Panc1 (cell line): ENCODE measurements at regions not wholly inside any gene's neighbourhood (a gene's known extent, or its start where the extent isn't known, plus 50 kb on each side); places are given as distances from the start of the nearest gene placed in this dataset.
"Not testable (repeated sequence)": the region's sequence is repeated elsewhere in the genome, so short reads cannot be mapped to it uniquely, and the experiment has no call there.

ENCODE experiments used
- ATAC-seq: fragments of 200-7000 bp; cut with Tn5 transposase; 2 replicates; pipeline ENCODE4 v1.9.1; 2020; ENCODE audit warnings: mild to moderate bottlenecking, moderate library complexity
- BruUV-seq: library from RNA; stranded (reverse); fragments of 400-500 nt; replicated peaks from 2 replicates; lab custom pipeline; 2021; lab: Mats Ljungman, UMichigan
- CTCF ChIA-PET: fragments of 300-600 bp; sonication (Branson Sonifier 250); formaldehyde crosslinking; loops from one replicate; lab custom pipeline; 2022; ENCODE audit warnings: antibody characterized with exemption; lab: Charles Lee
- POLR2A ChIA-PET: fragments of 300-600 bp; sonication (Branson Sonifier 250); formaldehyde crosslinking; loops from one replicate; lab custom pipeline; 2022; ENCODE audit warnings: antibody characterized with exemption; lab: Charles Lee
- DNase-seq: peaks from one replicate; pipeline ENCODE4 v3.0.0-alpha.2; 2010; ENCODE audit warnings: low read depth, low spot score
- H3K27ac ChIP-seq: 2 replicates; pipeline ENCODE4 v1.5.1; 2011; ENCODE audit warnings: mild to moderate bottlenecking, low read length, inconsistent platforms
- H3K27me3 ChIP-seq: fragments of 200-500 bp; sonication (Bioruptor generic); 2 replicates; pipeline ENCODE4 v1.6.0; 2014; ENCODE audit warnings: low read length, inconsistent platforms; ENCODE audit not compliant: control insufficient read depth, insufficient read depth
- H3K36me3 ChIP-seq: fragments of 200-500 bp; sonication (Bioruptor generic); 2 replicates; pipeline ENCODE4 v1.5.1; 2014; ENCODE audit warnings: inconsistent platforms, mild to moderate bottlenecking, low read length, moderate library complexity; ENCODE audit not compliant: control insufficient read depth, insufficient read depth
- H3K4me1 ChIP-seq: 2 replicates; pipeline ENCODE4 v1.5.1; 2011; ENCODE audit warnings: inconsistent platforms, mild to moderate bottlenecking, low read length, moderate library complexity; ENCODE audit not compliant: control insufficient read depth, insufficient read depth
- H3K4me3 ChIP-seq, 2 experiments: 2 replicates each; pipeline ENCODE4 v1.5.1; 2011 to 2012; ENCODE audit warnings: low read depth in 2 of 2, low read length in 2 of 2, mild to moderate bottlenecking in 2 of 2, inconsistent platforms in 1 of 2, moderate library complexity in 1 of 2
- H3K9me3 ChIP-seq: fragments of 200-500 bp; sonication (Bioruptor generic); 2 replicates; pipeline ENCODE4 v1.5.1; 2014; ENCODE audit warnings: low read depth, mild to moderate bottlenecking, inconsistent platforms, low read length, moderate library complexity; ENCODE audit not compliant: control insufficient read depth, insufficient read depth
- CTCF ChIP-seq: fragments of 450-650 bp; IDR thresholded peaks from 2 replicates; pipeline ENCODE4 v1.5.1; 2017; ENCODE audit warnings: mild to moderate bottlenecking
- POLR2AphosphoS5 ChIP-seq: IDR thresholded peaks from 2 replicates; pipeline ENCODE4 v1.6.1; 2012; ENCODE audit warnings: mild to moderate bottlenecking, low read depth, low read length, moderate library complexity
- REST ChIP-seq, 2 experiments: IDR thresholded peaks; 2 replicates each; pipeline ENCODE4 v1.6.1; 2011 to 2012; ENCODE audit warnings: low read depth in 2 of 2, control low read depth in 1 of 2, low read length in 1 of 2, mild to moderate bottlenecking in 1 of 2, moderate library complexity in 1 of 2; ENCODE audit not compliant: insufficient read depth in 1 of 2
- SIN3A ChIP-seq: IDR thresholded peaks from 2 replicates; pipeline ENCODE4 v1.6.1; 2012; ENCODE audit warnings: low read depth, mild to moderate bottlenecking, low read length, moderate library complexity, borderline replicate concordance; ENCODE audit not compliant: insufficient read depth
- TCF7L2 ChIP-seq: IDR thresholded peaks from 2 replicates; pipeline ENCODE4 v1.6.1; 2011; ENCODE audit warnings: mild to moderate bottlenecking, low read depth, low read length, inconsistent platforms
- in situ Hi-C: cut with HindIII; loops from 2 replicates; pipeline ENCODE4 v1.10.0; 2016; ENCODE audit warnings: low sequenced_read_pairs, low pct_unique_long_range_greater_than_20kb
- intact Hi-C: fragments of 100-400 bp; cut with micrococcal nuclease; formaldehyde crosslinking; loops from one replicate; pipeline ENCODE4 v1.10.0; 2022; ENCODE audit not compliant: unreplicated experiment

- ChIA-PET POLR2A (no interaction called here), CTCF (no interaction called here)
- DNase-seq (no peak), ATAC-seq (no peak)
- Histone ChIP-seq H3K4me3 (no peak overlapping the region), H3K9me3 (no peaks in the 10 kb centered on the region), H3K36me3 (no peaks in the 10 kb centered on the region), H3K27ac (no peak overlapping the region), H3K27me3 (no peaks in the 10 kb centered on the region), H3K4me1 (no peaks in the 10 kb centered on the region)
- TF ChIP-seq REST (IDR thresholded peaks at IDR 0.05; ENCODE audit: insufficient read depth in 1 of 2, low read depth in 2 of 2, low read length in 1 of 2) (no peak), TCF7L2 (no peak), POLR2AphosphoS5 (no peak), CTCF (no peak), SIN3A (no peak)
- in situ Hi-C loops (no loop called here), intact Hi-C loops (no loop called here)
- BruUV-seq = no TSS peak
These were observed 70.6 kb upstream of the SLC25A36 start for GRCh38 chr3:140871022-140871421.

GRCh38 chr3:140872165-140872564 lies 69.5 kb upstream of the SLC25A36 start:
- POLR2A ChIA-PET, ATAC-seq, H3K9me3 ChIP-seq, CTCF ChIA-PET, intact Hi-C loops, BruUV-seq, H3K27me3 ChIP-seq, in situ Hi-C loops, H3K27ac ChIP-seq, H3K4me3 ChIP-seq, H3K36me3 ChIP-seq, DNase-seq, H3K4me1 ChIP-seq: not testable (repeated sequence)

- in situ Hi-C loops = no loop called here
- H3K4me1 ChIP-seq = no peaks in the 10 kb centered on the region
- no peaks in the 10 kb centered on the region for H3K9me3 ChIP-seq
- POLR2A ChIA-PET = no interaction called here
- BruUV-seq = no TSS peak
- DNase-seq (no peak), ATAC-seq (no peak)
- CTCF ChIA-PET = no interaction called here
- no peak overlapping the region for H3K27ac ChIP-seq
- H3K4me3 ChIP-seq = no peak overlapping the region
- H3K36me3 ChIP-seq = no peaks in the 10 kb centered on the region
- intact Hi-C loops = no loop called here
- H3K27me3 ChIP-seq = no peaks in the 10 kb centered on the region
- TF ChIP-seq CTCF (no peak), TCF7L2 (no peak), SIN3A (no peak), REST (IDR thresholded peaks at IDR 0.05; ENCODE audit: insufficient read depth in 1 of 2, low read depth in 2 of 2, low read length in 1 of 2) (no peak), POLR2AphosphoS5 (no peak)
These were observed 58.1 kb upstream of the SLC25A36 start for GRCh38 chr3:140883428-140884040.
